Glutamatergic neuron (in vitro differentiated cells): ENCODE measurements at regions not wholly inside any gene's neighbourhood (a gene's known extent, or its start where the extent isn't known, plus 50 kb on each side); places are given as distances from the start of the nearest gene placed in this dataset.

ENCODE experiments used
- DNase-seq: peaks from one replicate; pipeline ENCODE4 v3.0.0; 2022
- H3K27ac Mint-ChIP-seq: one replicate; pipeline ENCODE4 v1.8.0; 2020; ENCODE audit warnings: mild to moderate bottlenecking, mixed read lengths, inconsistent platforms; ENCODE audit not compliant: unreplicated experiment
- H3K27me3 Mint-ChIP-seq: one replicate; pipeline ENCODE4 v1.8.0; 2020; ENCODE audit warnings: mild to moderate bottlenecking, moderate library complexity, mixed read lengths, inconsistent platforms; ENCODE audit not compliant: unreplicated experiment
- H3K36me3 Mint-ChIP-seq: one replicate; pipeline ENCODE4 v1.8.0; 2020; ENCODE audit warnings: mild to moderate bottlenecking, mixed read lengths, inconsistent platforms; ENCODE audit not compliant: unreplicated experiment
- H3K4me1 Mint-ChIP-seq: one replicate; pipeline ENCODE4 v1.8.0; 2020; ENCODE audit warnings: mild to moderate bottlenecking, low read depth, mixed read lengths, inconsistent platforms; ENCODE audit not compliant: unreplicated experiment
- H3K4me3 Mint-ChIP-seq: one replicate; pipeline ENCODE4 v1.8.0; 2020; ENCODE audit warnings: mild to moderate bottlenecking, mixed read lengths, inconsistent platforms; ENCODE audit not compliant: unreplicated experiment
- H3K9me3 Mint-ChIP-seq: one replicate; pipeline ENCODE4 v1.8.0; 2020; ENCODE audit warnings: mild to moderate bottlenecking, moderate library complexity, mixed read lengths, inconsistent platforms; ENCODE audit not compliant: unreplicated experiment
- TF ChIP-seq, protein P1 (sequence below): fragments of 200-600 bp; sonication (generic); IDR thresholded peaks from one replicate; pipeline ENCODE4 v1.5.0; 2021; ENCODE audit not compliant: partially characterized antibody, unreplicated experiment

DNA sequence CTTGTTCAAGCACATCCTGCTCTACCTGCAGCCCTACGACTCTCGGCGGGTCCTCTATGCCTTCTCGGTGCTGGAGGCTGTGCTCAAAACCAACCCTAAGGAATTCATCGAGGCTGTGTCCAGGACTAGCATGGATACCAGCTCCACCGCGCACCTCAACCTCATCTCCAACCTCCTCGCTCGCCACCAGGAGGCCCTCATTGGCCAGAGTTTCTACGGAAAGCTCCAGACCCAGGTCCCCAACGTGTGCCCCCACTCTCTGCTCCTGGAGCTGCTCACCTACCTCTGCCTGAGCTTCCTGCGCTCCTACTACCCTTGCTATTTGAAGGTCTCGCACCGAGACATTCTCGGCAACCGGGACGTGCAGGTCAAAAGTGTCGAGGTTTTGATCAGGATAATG is 74.3 kb upstream of the MORC3 start:
- no peak for DNase-seq

DNA sequence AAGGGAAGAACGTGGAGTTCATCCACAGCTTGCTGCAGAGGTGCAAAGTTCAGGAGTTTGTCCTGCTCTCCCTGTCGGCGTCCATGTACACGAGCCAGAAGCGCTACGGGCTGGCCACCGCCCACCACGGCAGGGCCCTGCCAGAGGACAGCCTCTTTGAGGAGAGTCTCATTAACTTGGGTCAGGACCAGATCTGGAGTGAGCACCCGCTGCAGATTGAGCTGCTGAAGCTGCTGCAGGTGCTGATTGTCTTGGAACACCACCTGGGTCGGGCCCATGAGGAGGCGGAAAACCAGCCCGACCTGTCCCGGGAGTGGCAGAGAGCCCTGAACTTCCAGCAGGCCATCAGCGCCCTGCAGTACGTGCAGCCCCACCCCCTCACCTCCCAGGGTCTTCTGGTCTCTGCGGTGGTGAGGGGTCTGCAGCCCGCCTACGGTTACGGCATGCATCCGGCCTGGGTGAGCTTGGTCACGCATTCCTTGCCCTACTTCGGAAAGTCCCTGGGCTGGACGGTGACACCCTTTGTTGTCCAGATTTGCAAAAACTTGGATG is 73.8 kb upstream of the MORC3 start:
- peaks cover 10% of the 10 kb centered on the region for H3K4me1 Mint-ChIP-seq
- H3K27me3 Mint-ChIP-seq: no peaks in the 10 kb centered on the region
- DNase-seq: no peak
- H3K36me3 Mint-ChIP-seq: peaks cover 14% of the 10 kb centered on the region
- peaks cover 7% of the 10 kb centered on the region for H3K9me3 Mint-ChIP-seq
- TF ChIP-seq, protein P1, sequence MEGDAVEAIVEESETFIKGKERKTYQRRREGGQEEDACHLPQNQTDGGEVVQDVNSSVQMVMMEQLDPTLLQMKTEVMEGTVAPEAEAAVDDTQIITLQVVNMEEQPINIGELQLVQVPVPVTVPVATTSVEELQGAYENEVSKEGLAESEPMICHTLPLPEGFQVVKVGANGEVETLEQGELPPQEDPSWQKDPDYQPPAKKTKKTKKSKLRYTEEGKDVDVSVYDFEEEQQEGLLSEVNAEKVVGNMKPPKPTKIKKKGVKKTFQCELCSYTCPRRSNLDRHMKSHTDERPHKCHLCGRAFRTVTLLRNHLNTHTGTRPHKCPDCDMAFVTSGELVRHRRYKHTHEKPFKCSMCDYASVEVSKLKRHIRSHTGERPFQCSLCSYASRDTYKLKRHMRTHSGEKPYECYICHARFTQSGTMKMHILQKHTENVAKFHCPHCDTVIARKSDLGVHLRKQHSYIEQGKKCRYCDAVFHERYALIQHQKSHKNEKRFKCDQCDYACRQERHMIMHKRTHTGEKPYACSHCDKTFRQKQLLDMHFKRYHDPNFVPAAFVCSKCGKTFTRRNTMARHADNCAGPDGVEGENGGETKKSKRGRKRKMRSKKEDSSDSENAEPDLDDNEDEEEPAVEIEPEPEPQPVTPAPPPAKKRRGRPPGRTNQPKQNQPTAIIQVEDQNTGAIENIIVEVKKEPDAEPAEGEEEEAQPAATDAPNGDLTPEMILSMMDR: no peak
- H3K27ac Mint-ChIP-seq: no peak overlapping the region
- no peak overlapping the region for H3K4me3 Mint-ChIP-seq

More for the DNA sequence above, 74.3 kb upstream of the MORC3 start:
- Mint-ChIP-seq H3K27me3 (peaks cover 2% of the 10 kb centered on the region), H3K27ac (no peak overlapping the region), H3K36me3 (peaks cover 14% of the 10 kb centered on the region), H3K4me1 (peaks cover 8% of the 10 kb centered on the region), H3K4me3 (no peak overlapping the region), H3K9me3 (peaks cover 8% of the 10 kb centered on the region)
- TF ChIP-seq, protein P1: no peak

DNA sequence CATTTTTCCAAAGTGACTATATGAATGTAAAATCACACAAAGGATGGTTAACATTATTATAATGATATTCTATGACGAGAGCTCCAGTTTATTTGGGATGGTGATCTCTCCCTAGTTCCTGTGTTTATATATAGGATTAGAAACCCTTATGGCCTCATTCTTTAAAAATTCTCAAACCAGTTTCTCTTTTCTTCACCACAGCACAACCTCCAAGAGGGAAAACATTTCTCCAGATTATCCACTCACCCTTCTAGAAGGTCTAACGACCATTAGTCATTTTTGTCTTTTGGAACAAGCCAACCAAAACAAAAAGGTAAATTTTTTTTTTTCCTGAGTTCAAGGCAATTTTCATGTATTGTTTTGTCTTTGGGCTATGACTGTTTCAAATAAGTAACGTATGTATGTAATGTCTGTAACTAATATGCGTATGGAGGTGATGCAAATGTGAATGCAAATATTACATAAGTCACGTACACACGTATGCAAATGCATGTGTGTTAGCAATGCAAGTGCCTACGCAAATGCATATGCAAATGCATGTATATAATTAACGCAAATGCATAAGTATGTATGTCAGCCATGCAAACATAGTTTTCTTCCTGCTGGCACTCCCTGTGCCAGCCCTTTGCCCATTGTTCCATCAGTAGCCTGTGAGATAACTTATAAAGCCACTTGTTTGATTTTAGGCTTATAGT is 72.5 kb upstream of the MORC3 start:
- Mint-ChIP-seq H3K4me1 (peaks cover 10% of the 10 kb centered on the region), H3K4me3 (no peak overlapping the region), H3K27ac (no peak overlapping the region), H3K27me3 (no peaks in the 10 kb centered on the region), H3K36me3 (peaks cover 13% of the 10 kb centered on the region), H3K9me3 (peaks cover 7% of the 10 kb centered on the region)
- no peak for DNase-seq
- TF ChIP-seq, protein P1: no peak

DNA sequence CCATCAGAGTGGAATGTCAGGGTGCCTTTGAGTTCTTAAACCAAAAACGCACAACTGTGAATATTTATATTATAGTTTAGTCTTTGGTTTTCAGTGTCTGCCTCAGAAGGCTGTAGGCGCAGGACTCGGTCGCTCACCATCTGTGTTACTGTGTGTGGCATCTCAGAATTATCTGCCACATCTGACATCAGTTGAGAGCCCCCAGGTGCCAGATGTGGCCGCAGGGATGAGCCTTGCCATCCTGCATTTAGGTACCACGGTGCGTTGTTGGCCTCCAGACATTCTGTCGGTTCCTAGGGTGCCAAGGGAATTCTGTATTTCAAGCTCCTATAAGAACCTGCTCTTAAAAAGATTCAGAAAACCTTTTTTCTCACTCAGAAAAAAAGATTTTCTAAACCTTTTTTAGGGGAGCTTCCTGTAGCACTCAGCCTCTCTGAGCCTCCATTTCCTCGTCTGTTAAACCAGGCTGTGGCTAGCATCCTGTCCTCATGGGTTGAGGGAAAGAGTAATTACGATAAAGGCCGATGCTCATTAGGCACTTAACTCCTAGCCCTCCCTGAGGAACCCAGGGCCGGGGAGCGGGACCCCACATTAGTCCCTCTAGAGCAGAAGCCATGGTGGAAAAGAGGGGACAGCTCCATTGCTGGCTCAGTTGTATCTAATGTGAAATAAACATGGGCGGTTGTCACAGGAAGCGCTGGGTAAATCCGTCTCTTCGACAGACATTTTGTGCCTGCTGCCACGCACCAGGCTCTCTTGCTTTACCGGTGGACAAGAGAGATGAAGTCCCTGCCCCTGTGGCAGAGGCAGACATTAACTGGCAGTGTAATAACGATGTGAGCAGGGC is 70.2 kb upstream of the MORC3 start:
- H3K27ac Mint-ChIP-seq: peak overlapping the region; percentile 92
- TF ChIP-seq, protein P1: no peak
- H3K27me3 Mint-ChIP-seq: no peaks in the 10 kb centered on the region
- H3K9me3 Mint-ChIP-seq: peaks cover 4% of the 10 kb centered on the region
- no peak for DNase-seq
- H3K4me1 Mint-ChIP-seq: peaks cover 10% of the 10 kb centered on the region
- H3K36me3 Mint-ChIP-seq: peaks cover 11% of the 10 kb centered on the region
- H3K4me3 Mint-ChIP-seq: peak overlapping the region; percentile 63
